ENCODE measurements at regions not wholly inside any gene's neighbourhood (a gene's known extent, or its start where the extent isn't known, plus 50 kb on each side); places are given as distances from the start of the nearest gene placed in this dataset.

GRCh38 chr10:60654813-60655464, 123.3 kb upstream of the CDK1 start:
- no peak for ATAC-seq (ENCODE audit: insufficient read depth, low read depth)
- H3K27me3 ChIP-seq (ENCODE audit: insufficient read depth, low read length, poor library complexity): no peaks in the 10 kb centered on the region
- H3K9ac ChIP-seq (ENCODE audit: low read depth, low read length): no peak overlapping the region
- H3K4me2 ChIP-seq (ENCODE audit: insufficient read depth, low read length): no peak overlapping the region
- H4K20me1 ChIP-seq (ENCODE audit: insufficient read depth, low read length): no peaks in the 10 kb centered on the region
- H3K9me3 ChIP-seq (ENCODE audit: insufficient read depth, low read length, severe bottlenecking): no peaks in the 10 kb centered on the region
- H2AFZ ChIP-seq (ENCODE audit: low read depth, low read length): no peak overlapping the region
- no peak for DNase-seq
- H3K4me3 ChIP-seq (ENCODE audit: low read depth in 1 of 2, low read length in 2 of 2): no peak overlapping the region
- no peaks in the 10 kb centered on the region for H3K36me3 ChIP-seq (ENCODE audit: insufficient read depth, low read length)
- no peaks in the 10 kb centered on the region for H3K79me2 ChIP-seq (ENCODE audit: insufficient read depth, low read length)
- TF ChIP-seq EZH2 (IDR thresholded peaks at IDR 0.05; ENCODE audit: borderline replicate concordance, low read depth, low read length, severe bottlenecking) (no peak), CTCF (IDR thresholded peaks at IDR 0.05; ENCODE audit: borderline replicate concordance, extremely low read depth, low read length, poor library complexity, severe bottlenecking) (no peak)
- no peaks in the 10 kb centered on the region for H3K4me1 ChIP-seq (ENCODE audit: insufficient read depth, low read length)
- H3K27ac ChIP-seq (ENCODE audit: low read length): no peak overlapping the region

GRCh38 chr10:60652628-60653027, 125.7 kb upstream of the CDK1 start:
- Histone ChIP-seq H3K9ac (ENCODE audit: low read depth, low read length) (no peak overlapping the region), H3K27ac (ENCODE audit: low read length) (no peak overlapping the region), H3K4me2 (ENCODE audit: insufficient read depth, low read length) (no peak overlapping the region), H3K4me1 (ENCODE audit: insufficient read depth, low read length) (no peaks in the 10 kb centered on the region), H3K79me2 (ENCODE audit: insufficient read depth, low read length) (no peaks in the 10 kb centered on the region), H3K9me3 (ENCODE audit: insufficient read depth, low read length, severe bottlenecking) (no peaks in the 10 kb centered on the region), H4K20me1 (ENCODE audit: insufficient read depth, low read length) (no peaks in the 10 kb centered on the region), H3K27me3 (ENCODE audit: insufficient read depth, low read length, poor library complexity) (no peaks in the 10 kb centered on the region), H2AFZ (ENCODE audit: low read depth, low read length) (no peak overlapping the region), H3K4me3 (ENCODE audit: low read depth in 1 of 2, low read length in 2 of 2) (no peak overlapping the region), H3K36me3 (ENCODE audit: insufficient read depth, low read length) (no peaks in the 10 kb centered on the region)
- TF ChIP-seq CTCF (IDR thresholded peaks at IDR 0.05; ENCODE audit: borderline replicate concordance, extremely low read depth, low read length, poor library complexity, severe bottlenecking) (no peak), EZH2 (IDR thresholded peaks at IDR 0.05; ENCODE audit: borderline replicate concordance, low read depth, low read length, severe bottlenecking) (no peak)
- DNase-seq: no peak
- no peak for ATAC-seq (ENCODE audit: insufficient read depth, low read depth)

- Histone ChIP-seq H3K79me2 (ENCODE audit: insufficient read depth, low read length) (no peaks in the 10 kb centered on the region), H3K4me1 (ENCODE audit: insufficient read depth, low read length) (no peaks in the 10 kb centered on the region), H3K27me3 (ENCODE audit: insufficient read depth, low read length, poor library complexity) (peaks cover 7% of the 10 kb centered on the region), H3K9ac (ENCODE audit: low read depth, low read length) (no peak overlapping the region), H3K9me3 (ENCODE audit: insufficient read depth, low read length, severe bottlenecking) (no peaks in the 10 kb centered on the region), H3K27ac (ENCODE audit: low read length) (no peak overlapping the region), H2AFZ (ENCODE audit: low read depth, low read length) (no peak overlapping the region), H3K4me2 (ENCODE audit: insufficient read depth, low read length) (no peak overlapping the region), H4K20me1 (ENCODE audit: insufficient read depth, low read length) (no peaks in the 10 kb centered on the region), H3K36me3 (ENCODE audit: insufficient read depth, low read length) (no peaks in the 10 kb centered on the region), H3K4me3 (ENCODE audit: low read depth in 1 of 2, low read length in 2 of 2) (no peak overlapping the region)
- ATAC-seq (ENCODE audit: insufficient read depth, low read depth) (no peak), DNase-seq (no peak)
- TF ChIP-seq EZH2 (IDR thresholded peaks at IDR 0.05; ENCODE audit: borderline replicate concordance, low read depth, low read length, severe bottlenecking) (no peak), CTCF (IDR thresholded peaks at IDR 0.05; ENCODE audit: borderline replicate concordance, extremely low read depth, low read length, poor library complexity, severe bottlenecking) (no peak)
Observed at GRCh38 chr10:60650378-60650800, 127.9 kb upstream of the CDK1 start.

All from DND-41 (cell line).